HepG2 (cell line): ENCODE measurements at regions not wholly inside any gene's neighbourhood (a gene's known extent, or its start where the extent isn't known, plus 50 kb on each side); places are given as distances from the start of the nearest gene placed in this dataset.

Source experiments
- ARID5B ChIP-seq: IDR thresholded peaks from 2 replicates; pipeline ENCODE4 v1.4.0; 2020; ENCODE audit warnings: mild to moderate bottlenecking, missing genetic modification reagents
- DMAP1 ChIP-seq: IDR thresholded peaks from 2 replicates; pipeline ENCODE4 v1.6.1; 2016
- ELF1 ChIP-seq: sonication (generic); formaldehyde crosslinking; IDR thresholded peaks from 2 replicates; pipeline ENCODE4 v1.4.0; 2020; ENCODE audit warnings: missing genetic modification reagents
- ELK4 ChIP-seq: sonication (generic); formaldehyde crosslinking; IDR thresholded peaks from 2 replicates; pipeline ENCODE4 v1.9.0; 2021; ENCODE audit warnings: missing genetic modification reagents, borderline replicate concordance
- GABPA ChIP-seq, 2 experiments: IDR thresholded peaks; 2 replicates each; pipeline ENCODE4 v1.6.1; 2011 to 2016; ENCODE audit warnings: low read depth in 2 of 2, low read length in 1 of 2, missing biosample characterization in 1 of 2, missing genetic modification characterization in 1 of 2
- HDAC1 ChIP-seq: sonication (generic); formaldehyde crosslinking; IDR thresholded peaks from 2 replicates; pipeline ENCODE4 v1.5.1; 2020; ENCODE audit warnings: mild to moderate bottlenecking, missing genetic modification reagents
- KDM2A ChIP-seq: sonication (generic); formaldehyde crosslinking; IDR thresholded peaks from 2 replicates; pipeline ENCODE4 v1.4.0; 2020; ENCODE audit warnings: low read depth, missing genetic modification reagents, borderline replicate concordance
- NFE2 ChIP-seq: sonication (generic); formaldehyde crosslinking; IDR thresholded peaks from 2 replicates; pipeline ENCODE4 v1.4.0; 2020; ENCODE audit warnings: missing genetic modification reagents
- SIX1 ChIP-seq: sonication (generic); formaldehyde crosslinking; IDR thresholded peaks from 2 replicates; pipeline ENCODE4 v1.4.0; 2020; ENCODE audit warnings: missing genetic modification reagents, borderline replicate concordance
- SUZ12 ChIP-seq: fragments of 150-350 bp; IDR thresholded peaks from 2 replicates; pipeline ENCODE4 v1.6.1; 2014; ENCODE audit warnings: low read depth, low read length
- TMF1 ChIP-seq: sonication (generic); formaldehyde crosslinking; IDR thresholded peaks from 2 replicates; pipeline ENCODE4 v1.8.1; 2022; ENCODE audit warnings: low read depth, missing genetic modification reagents
- TRIM24 ChIP-seq: sonication (generic); formaldehyde crosslinking; IDR thresholded peaks from 2 replicates; pipeline ENCODE4 v1.8.0; 2022; ENCODE audit warnings: mild to moderate bottlenecking, missing genetic modification reagents
- ZBTB1 ChIP-seq: sonication (generic); formaldehyde crosslinking; IDR thresholded peaks from 2 replicates; pipeline ENCODE4 v1.4.0; 2020; ENCODE audit warnings: missing genetic modification reagents, borderline replicate concordance
- ZFYVE20 ChIP-seq: sonication (generic); formaldehyde crosslinking; IDR thresholded peaks from 2 replicates; pipeline ENCODE4 v1.8.0; 2023; ENCODE audit warnings: low read depth, mild to moderate bottlenecking, moderate library complexity, missing genetic modification reagents, borderline replicate concordance
- ZNF350 ChIP-seq: sonication (generic); formaldehyde crosslinking; IDR thresholded peaks from 2 replicates; pipeline ENCODE4 v1.4.0; 2020; ENCODE audit warnings: mild to moderate bottlenecking, low read depth, missing genetic modification reagents, borderline replicate concordance
- ZNF556 ChIP-seq: sonication (generic); formaldehyde crosslinking; IDR thresholded peaks from 2 replicates; pipeline ENCODE4 v1.4.0; 2020; ENCODE audit warnings: mild to moderate bottlenecking, missing genetic modification reagents, borderline replicate concordance
- ZNF772 ChIP-seq: sonication (generic); formaldehyde crosslinking; IDR thresholded peaks from 2 replicates; pipeline ENCODE4 v1.5.0; 2020; ENCODE audit warnings: mild to moderate bottlenecking, missing genetic modification reagents
- ZNF777 ChIP-seq: sonication (generic); formaldehyde crosslinking; IDR thresholded peaks from 2 replicates; pipeline ENCODE4 v1.4.0; 2020; ENCODE audit warnings: missing genetic modification reagents
- ZNF83 ChIP-seq: sonication (generic); formaldehyde crosslinking; IDR thresholded peaks from 2 replicates; pipeline ENCODE4 v1.4.0; 2020; ENCODE audit warnings: missing genetic modification reagents, mild to moderate bottlenecking, borderline replicate concordance
- TF ChIP-seq, protein P1 (sequence below): sonication (generic); formaldehyde crosslinking; IDR thresholded peaks from 2 replicates; pipeline ENCODE4 v1.4.0; 2020; ENCODE audit warnings: missing genetic modification reagents
- TF ChIP-seq, protein P2 (sequence below): sonication (generic); formaldehyde crosslinking; IDR thresholded peaks from 2 replicates; pipeline ENCODE4 v1.5.1; 2020; ENCODE audit warnings: missing genetic modification reagents, mild to moderate bottlenecking, borderline replicate concordance

DNA sequence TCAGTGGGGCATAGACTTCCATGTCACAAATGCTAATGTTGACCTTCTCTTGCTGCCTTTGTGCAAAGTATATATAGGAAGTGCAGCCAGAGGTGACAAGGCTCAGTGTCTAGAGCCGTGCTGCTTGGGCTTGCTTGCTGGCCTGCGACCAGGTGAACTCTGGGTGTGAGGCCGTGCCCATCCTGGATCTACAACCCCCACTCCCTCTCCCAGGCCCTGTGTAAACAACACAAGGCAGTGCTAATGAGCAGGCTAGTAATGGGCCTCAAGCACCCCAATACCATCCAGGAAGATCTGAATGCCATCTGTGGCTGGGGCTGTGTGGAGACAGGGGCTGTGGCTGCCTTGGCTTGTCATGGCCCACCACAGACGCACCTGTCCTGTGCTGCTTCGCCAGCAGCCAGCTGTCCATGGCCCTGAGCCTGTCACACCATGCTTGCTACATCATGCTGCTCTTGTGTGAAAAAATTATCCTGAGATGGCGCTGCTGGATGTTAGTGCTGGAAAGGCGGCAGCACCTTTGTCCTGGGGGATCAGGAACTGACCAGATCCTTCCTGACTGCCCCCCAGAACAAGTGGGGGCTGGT is 107.6 kb upstream of the ZNF92 start (continued):
- TF ChIP-seq ARID5B (CRISPR knock-in tag) (no peak), ZNF772 (CRISPR knock-in tag) (no peak), SIX1 (CRISPR knock-in tag) (no peak), TRIM24 (no peak), ZNF83 (CRISPR knock-in tag) (no peak), DMAP1 (CRISPR knock-in tag) (no peak), HDAC1 (CRISPR knock-in tag) (0 out of 2 replicates have a peak, but pooled peaks have one; percentile 28), NFE2 (no peak), ZNF350 (no peak), ELF1 (CRISPR knock-in tag) (no peak), ZNF556 (no peak), TMF1 (CRISPR knock-in tag) (no peak), SUZ12 (no peak), ELK4 (CRISPR knock-in tag) (no peak), ZFYVE20 (CRISPR knock-in tag) (no peak), ZBTB1 (no peak), KDM2A (peak; percentile 14; the same call in 1 of the 2 replicates), GABPA (IDR thresholded peaks at IDR 0.05; ENCODE audit: low read depth, low read length) (no peak), GABPA (CRISPR knock-in tag; IDR thresholded peaks at IDR 0.05; ENCODE audit: low read depth) (no peak), ZNF777 (CRISPR knock-in tag) (no peak)
- TF ChIP-seq, protein P1, sequence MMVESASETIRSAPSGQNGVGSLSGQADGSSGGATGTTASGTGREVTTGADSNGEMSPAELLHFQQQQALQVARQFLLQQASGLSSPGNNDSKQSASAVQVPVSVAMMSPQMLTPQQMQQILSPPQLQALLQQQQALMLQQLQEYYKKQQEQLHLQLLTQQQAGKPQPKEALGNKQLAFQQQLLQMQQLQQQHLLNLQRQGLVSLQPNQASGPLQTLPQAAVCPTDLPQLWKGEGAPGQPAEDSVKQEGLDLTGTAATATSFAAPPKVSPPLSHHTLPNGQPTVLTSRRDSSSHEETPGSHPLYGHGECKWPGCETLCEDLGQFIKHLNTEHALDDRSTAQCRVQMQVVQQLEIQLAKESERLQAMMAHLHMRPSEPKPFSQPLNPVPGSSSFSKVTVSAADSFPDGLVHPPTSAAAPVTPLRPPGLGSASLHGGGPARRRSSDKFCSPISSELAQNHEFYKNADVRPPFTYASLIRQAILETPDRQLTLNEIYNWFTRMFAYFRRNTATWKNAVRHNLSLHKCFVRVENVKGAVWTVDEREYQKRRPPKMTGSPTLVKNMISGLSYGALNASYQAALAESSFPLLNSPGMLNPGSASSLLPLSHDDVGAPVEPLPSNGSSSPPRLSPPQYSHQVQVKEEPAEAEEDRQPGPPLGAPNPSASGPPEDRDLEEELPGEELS: 0 out of 2 replicates have a peak, but pooled peaks have one; percentile 24
- TF ChIP-seq, protein P2, sequence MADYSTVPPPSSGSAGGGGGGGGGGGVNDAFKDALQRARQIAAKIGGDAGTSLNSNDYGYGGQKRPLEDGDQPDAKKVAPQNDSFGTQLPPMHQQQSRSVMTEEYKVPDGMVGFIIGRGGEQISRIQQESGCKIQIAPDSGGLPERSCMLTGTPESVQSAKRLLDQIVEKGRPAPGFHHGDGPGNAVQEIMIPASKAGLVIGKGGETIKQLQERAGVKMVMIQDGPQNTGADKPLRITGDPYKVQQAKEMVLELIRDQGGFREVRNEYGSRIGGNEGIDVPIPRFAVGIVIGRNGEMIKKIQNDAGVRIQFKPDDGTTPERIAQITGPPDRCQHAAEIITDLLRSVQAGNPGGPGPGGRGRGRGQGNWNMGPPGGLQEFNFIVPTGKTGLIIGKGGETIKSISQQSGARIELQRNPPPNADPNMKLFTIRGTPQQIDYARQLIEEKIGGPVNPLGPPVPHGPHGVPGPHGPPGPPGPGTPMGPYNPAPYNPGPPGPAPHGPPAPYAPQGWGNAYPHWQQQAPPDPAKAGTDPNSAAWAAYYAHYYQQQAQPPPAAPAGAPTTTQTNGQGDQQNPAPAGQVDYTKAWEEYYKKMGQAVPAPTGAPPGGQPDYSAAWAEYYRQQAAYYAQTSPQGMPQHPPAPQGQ: no peak
